ENCODE measurements at regions not wholly inside any gene's neighbourhood (a gene's known extent, or its start where the extent isn't known, plus 50 kb on each side); places are given as distances from the start of the nearest gene placed in this dataset.

DNA sequence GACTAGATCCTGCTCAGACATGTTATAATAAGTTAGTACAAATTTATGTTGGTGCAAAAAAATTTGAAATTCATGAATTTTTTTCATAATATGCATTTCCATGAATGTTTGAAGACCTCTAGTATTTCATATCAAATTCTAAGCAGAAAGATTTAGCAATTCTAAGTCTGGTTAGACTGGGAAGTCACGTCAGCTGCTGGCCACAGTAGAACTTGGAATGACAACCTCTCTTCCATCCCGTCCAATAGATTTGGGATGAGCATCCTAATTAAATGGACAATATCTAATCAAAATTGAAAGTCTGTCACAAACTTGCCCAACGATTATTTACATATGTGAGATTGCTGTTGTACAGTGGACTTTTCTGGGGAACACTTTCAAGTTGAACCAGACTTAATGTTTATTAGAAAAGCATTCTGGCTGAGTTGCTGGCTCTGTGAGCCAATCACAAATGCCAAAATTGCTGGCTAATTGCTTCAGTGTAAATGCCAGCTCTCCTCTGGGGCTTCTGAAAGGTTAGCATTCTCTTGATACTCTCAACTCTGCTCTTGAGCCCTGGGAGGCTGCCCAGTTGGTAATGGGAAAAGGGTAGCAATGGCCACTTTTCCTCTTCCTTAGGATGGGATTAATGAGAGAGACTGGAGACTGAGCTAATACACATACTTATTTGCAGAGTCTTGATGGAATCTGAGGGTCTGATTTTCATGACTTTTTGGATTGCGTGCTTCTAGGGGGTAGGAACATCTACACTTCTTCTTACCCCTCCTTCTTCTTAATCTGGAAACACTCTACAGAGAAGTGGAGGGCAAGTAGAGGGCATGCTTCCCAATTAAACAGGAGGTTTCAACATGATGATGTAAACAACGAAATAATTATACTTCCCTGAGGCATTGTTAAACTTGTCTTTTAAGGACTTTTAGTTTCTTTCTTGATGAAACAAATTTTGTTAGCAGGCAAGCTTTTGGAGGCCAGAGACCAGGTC is 253.5 kb downstream of the BAMBI start:
- DNase-seq: no peak

DNA sequence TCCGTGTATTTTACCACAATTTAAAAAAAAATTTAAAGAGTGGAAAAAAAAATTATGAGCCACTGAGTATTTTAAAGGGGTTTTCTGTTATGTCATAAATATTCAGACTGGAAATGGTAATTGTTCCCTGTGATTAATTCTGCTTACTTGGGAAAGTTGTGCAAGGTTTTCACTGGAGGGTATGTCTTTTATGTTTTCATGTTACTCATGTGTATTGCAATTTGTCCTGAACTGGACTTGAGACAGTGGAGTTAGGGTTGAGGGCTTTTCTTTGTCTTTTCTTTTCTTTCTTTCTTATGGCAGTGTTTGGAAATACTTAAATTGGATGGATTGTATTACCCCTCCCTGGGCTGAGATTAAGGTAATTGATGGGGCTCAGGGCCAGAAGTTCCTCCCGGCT is 257.7 kb downstream of the BAMBI start:
- no peak for DNase-seq

DNA sequence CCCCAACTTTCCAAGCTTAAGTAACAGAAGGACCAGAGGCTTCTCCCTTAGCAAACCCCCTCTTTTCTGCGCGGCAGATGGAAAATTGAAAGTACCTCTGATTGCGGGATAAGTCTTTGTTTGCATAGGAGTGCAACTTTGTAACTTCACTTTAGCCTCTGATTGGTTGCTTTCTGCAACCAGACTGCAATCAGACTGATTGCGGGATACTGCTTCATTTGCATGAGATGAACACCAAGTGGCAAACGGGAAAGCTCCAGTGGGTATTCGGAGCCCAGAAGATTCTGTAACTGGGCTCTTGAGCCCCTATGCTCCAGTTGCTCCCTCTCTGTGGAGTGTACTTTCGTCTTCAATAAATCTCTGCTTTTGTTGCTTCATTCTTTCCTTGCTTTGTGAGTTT is 260.6 kb downstream of the BAMBI start:
- no peak for DNase-seq

DNA sequence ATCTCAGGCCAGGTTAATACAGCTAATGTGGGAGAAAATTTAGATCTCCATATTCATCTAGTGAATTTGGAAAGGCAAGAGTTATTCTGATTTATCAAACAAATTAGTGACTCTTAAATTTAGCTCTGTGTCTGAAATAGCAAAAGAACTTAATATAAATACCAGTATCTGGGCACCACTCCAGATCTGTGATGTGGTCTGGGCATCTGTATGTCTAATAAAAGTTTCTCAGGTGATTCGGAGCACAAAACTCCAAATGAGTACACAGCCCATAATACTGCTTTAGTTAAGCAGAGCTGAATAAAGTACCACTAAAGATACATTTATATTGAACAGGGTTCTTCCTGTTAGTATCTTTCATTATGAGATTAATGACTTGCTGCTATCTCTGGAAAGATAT is 261.4 kb downstream of the BAMBI start:
- no peak for DNase-seq

DNA sequence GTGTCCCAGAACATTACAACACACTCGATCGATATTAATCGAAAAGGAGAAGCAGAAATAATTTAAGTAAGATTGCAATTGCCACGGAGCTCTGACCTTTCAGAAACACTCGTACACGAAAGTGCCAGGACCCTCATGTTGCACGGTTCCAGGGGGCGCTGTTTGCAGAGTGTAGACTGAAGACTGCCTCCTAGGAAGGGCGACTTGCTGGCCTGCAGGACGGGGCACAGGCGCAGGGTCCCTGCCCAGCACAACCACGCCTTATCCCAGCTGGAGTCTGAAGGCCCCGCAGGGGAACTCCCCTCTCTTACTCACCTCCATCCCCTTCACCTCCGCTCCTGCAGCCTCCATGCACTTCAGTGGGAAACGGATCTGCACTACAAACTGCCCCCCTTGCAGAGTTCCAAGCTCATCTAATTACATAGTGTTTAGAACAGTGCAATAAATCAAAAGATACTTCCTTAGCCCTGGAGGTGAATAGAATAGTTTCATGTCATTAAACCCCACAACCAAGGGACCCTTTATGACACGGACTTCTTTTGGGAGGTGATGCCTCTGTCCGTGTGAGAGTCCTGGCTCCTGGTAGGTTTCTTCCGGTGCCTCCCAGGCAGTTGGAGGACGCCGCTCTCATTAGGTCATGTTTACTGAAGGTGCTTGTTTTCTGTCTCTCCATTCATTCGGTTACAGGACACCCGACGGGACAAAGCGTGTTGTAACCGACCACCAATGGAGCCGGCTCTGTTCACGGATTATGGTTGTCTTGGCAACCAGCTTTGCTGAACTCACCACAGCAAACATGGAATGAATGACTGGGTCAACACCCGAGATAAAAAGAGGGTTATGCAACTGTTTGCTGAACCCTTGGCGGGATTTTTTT is 262.2 kb downstream of the BAMBI start:
- no peak for DNase-seq

DNA sequence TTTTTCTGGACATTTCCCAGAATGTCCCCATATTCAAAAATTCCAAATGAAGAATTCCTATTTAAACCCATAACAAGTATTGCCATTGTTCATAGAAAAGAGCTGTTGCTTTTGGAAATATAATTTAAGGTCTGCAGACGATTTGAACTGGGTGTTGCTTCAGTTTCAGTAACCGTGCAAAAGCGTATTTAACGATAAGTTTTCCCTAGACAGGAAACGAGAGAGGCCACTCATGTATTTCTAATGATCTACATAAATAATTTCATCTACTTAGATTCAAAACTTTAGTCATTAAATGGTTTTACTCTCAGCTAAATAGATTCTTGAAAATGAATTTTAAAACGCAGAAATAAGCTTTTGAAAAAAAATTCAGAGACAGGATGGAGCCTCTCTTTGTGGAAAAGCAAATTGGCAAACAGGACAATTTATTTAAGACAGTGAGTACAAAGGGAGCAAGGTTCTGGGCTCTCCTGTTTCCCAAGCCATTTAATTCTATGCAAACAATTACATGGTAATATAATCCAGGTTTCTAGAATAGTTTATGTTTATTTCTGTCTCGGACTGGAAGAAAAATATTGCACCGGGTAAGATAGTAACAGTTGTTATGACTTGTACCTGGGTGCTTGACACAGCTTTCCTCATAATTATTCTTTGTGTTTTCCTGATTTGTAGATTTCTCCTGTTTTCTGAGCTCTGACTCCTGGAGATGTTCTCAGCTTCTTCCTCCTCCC is 263.0 kb downstream of the BAMBI start:
- no peak for DNase-seq

DNA sequence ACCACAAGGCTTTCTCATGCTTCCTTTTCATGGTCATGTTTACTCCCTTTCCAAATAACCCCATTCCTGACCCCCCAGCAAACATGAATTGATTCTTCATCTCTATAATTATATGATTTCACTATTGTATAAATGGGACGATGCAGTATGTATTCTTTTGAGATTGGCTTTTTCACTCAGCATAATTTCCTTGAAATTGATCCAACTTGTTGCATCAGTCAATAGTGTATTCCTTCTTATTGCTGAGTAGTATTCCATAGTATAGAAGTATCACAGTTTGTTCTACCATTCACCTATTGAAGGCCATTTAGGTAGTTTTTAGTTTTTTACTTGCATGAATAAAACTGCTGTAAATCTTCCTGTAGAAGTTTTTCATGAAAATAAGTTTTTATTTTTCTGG is 264.7 kb downstream of the BAMBI start:
- no peak for DNase-seq

DNA sequence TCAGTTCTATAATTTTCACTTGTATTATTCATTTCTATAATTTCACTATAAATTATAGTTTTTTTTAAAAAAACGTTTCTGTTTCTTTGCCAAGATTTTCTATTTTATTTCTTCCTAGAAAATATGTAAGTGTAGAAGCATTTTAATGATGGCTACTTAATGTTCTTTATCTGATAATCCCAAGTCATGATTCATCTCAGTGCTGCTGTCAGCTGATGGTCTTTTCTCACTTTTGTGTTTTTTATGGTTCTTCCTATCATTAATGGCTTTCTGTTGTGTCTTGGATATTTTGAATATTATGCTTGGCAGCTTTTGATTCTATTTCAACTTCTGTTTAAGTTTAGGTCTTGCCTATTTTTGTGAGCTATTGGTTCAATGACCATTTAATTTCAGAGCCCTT is 268.6 kb downstream of the BAMBI start:
- DNase-seq: no peak

DNA sequence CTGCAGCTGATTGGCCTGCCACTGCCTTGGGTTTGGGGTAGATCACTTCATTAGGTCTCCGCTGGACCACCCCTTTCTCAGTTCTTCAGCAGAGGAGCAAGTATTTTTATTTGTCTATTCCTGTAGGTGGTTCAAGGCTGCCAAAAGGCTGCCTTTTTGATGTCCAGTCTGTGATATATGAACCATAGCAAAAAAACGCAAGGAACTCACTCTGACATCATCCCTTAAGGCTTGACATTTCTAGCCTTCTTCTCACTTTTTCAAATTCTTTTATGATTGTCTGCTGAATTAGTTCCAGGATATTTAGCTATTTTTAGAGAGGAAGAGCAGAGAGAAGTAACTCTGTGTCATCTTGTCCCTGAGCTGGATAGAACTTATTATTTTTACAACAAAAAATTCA is 269.2 kb downstream of the BAMBI start:
- DNase-seq: no peak

DNA sequence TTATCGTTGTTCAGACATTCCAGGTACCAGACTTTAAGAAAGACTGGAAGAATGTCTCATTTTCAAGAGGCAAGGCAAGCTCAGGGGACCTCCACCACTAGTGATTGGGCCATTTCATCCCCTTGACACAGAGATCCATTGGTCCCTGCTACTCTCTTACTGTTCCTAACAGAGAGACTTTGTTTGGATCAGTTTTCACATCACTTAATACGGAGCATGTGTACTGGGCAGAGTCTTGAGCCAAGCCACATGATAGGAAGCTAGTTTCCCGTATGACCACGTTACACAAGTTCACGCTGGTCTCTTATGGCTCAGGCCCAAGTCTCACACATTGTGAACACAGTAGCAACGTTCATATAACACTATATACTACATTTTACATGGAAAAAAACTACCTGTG is 269.9 kb downstream of the BAMBI start:
- DNase-seq: no peak

DNA sequence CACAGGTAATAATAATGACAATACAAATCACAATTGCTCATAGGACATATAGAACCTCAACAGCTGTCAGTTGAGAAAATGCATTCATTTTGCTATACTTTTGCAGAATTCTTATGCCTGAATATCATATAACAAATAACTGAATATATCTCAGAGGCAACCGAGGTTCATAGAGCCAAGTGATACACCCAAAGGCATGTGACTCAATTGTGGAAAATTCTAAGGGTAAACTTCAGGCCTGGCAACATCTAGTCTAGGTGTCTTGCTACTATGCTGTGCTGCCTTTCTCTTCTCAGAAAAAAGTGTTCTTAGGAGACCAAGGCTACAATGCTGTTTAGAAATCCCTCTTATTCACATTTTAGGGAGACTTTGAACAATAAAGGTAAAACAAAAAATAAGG is 270.7 kb downstream of the BAMBI start:
- no peak for DNase-seq

DNA sequence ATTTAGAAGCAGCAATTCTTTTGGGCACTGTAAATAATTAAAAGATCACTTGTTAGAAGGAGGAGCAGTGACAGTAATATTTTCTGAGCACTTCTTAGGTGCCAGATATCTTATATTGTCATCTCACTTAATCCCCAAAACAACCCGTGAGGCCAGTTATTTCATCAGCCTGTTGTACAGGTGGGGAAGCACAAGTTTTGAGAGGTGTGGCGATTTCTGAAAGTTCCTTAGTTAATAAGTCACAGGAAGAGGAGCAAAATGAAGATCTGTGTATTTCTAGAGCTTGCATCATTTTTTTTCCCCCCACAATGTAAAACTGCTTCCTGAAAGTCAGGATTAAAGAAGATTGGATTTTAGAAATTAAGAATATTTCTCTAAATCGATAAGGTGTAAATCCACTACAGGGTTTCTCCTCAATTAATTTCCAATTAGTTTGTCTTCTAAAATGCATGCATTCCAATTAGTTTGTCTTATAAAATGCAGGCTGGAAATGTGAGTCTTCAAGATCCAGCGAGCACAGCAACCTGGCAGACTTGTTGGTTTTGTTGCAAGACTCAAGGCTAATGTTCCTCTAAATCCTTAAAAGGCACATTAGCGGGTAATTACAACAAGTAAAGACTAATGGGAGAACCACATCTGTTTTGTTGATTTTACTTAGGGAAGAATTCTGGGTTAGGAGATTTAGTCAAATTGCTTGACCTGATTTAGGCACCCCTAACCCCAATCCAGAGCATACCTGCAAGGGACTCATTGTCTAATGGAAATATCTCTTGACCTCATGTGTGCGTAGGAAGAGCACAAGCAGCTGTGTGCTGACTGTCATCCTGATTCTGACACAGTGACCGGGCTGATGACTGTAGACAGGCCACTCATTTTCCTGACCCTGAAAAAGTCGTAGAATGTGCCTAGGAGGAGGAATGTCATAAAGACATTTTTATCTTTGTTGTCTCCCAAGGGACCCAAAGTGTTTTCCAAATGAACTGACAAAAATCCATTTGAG is 272.0 kb downstream of the BAMBI start:
- no peak for DNase-seq

DNA sequence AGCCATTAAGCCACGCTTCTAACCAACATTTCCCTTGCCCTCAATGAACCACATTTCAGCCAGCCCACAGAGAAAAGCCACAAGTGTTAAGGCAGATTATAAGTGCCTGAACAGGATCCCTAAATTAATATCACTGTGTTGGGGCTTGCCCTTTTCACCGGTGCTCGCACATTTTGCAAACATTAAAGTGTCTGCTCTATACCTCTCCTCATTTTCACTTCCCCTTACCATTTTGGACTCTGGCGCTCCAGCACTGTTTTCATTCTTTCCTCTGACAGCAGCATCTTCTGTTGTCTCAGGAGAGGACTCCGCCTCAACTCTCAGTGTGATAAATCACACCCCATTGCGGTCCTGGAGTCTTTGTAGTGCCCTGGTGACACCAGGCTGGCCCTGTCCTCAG is 274.2 kb downstream of the BAMBI start:
- no peak for DNase-seq

DNA sequence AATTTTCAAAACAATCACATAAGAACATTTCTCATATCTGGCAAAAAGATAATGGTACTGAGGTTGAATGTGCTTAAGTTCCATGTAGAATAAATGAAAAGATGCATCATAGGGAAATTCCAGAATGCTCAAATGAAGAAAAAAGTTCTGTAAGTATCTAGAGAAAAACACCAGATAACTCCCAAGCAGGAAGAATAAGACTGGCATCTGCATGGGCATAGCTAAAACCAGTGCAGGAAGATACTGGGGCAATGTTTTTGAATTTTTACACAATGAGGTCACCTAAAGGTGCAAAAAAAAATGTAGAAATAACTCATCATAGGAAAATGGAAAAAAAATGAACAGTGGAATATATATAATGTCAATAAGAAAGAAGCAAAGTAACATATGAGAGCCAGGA is 275.2 kb downstream of the BAMBI start:
- DNase-seq: no peak

DNA sequence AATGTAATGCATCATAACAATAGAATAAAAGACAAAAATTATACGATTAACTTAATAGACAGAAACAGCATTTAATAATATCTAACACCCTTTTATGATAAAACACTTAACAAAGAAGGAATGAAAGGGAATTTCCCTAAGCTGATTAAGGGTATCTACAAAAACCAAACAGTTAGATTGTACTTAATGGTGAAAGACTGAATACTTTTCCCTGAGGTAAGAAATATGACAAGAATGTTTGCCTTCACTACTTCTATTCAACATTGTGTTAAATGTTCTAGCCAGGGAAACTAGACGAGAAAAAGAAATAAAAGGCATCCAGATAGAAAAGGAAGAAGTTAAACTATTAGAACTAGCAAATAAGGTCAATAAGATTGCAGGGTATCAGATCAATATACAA is 276.9 kb downstream of the BAMBI start:
- no peak for DNase-seq

DNA sequence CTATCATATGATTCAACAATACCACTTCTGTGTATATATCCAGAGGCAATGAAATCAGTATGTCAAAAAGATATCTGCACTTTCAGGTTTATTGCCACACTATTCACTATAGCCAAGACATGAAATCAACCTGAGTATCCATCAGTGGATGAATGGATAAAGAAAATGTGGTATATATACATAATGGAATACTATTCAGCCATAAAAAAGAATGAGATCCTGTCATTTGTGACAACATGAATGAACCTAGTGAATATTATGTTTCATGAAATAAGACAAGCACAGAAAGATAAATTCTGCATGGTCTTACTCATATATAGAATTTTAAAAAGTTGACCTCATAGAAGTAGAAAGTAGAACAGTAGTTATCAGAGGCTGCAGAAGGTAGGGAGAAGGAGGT is 281.1 kb downstream of the BAMBI start:
- no peak for DNase-seq

DNA sequence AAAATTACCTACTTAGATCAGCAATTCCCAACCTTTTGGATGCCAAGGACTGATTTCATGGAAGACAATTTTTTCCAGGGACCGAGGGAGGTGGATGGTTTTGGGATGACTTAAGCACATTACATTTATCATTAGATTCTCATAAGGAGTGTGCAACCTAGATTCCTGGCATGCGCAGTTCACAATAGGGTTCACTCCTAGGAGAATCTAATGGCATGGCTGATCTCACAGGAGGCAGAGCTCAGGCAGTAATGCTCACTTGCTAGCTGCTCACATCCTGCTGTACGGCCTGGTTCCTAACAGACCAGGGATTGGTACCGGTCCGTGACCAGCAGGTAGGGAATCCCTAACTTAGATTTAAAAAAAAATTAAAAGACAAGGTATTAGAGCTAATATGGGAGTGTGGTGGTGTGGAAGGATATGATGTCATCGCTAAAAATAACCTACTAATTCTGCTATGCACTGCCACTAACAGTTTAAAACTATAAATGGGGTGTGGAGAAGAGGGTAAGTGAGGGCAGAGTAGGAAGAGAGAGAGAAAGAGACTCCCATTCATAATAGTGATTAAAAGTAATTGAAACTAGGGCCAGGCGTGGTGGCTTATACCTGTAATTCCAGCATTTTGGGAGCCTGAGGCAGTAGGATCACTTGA is 282.7 kb downstream of the BAMBI start:
- DNase-seq: no peak

DNA sequence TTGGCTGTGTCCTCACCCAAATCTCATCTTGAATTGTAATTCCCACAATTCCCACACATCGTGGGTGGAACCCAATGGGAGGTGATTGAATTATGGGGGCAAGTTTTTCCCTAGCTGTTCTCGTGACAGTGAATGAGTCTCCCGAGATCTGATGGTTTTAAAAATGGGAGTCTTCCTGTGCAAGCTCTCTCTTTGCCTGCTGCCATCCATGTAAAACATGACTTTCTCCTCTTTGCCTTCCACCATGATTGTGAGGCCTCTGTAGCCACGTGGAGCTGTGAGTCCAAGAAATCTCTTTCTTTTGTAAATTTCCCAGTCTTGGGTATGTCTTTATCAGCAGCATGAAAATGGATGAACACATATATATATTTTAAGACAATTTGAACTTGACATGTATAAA is 285.4 kb downstream of the BAMBI start:
- no peak for DNase-seq

DNA sequence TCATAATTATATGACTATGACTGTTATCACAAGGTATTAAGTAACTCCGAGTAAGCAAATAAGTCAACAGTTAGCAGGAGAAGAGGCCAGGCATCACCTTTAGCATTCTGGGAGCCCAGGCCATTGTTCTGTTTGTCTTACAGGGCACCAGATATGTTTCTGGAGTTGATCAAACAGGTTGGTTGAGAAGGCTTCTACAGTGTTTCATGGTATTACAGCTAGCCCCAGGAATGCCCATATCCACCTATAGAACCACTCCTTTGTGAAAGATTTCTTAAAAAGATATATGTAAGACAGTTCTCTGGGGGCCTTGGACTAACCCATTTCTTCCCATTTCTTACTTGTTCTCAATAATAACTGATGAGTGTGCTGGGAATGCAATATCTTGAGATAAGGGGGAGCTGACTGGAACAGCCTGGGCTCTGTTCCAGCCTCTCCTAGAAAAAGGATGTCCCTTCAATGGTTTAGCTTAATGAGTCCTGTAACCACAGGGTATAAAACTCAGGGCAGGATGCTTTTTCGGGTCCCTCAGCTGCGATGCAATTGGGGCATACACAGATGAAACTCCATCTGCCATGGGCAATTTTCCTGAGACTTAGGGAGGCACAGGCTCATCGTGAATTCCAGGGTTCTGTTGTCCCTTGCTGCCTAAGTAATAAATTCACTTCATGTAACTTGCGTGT is 286.4 kb downstream of the BAMBI start:
- no peak for DNase-seq

DNA sequence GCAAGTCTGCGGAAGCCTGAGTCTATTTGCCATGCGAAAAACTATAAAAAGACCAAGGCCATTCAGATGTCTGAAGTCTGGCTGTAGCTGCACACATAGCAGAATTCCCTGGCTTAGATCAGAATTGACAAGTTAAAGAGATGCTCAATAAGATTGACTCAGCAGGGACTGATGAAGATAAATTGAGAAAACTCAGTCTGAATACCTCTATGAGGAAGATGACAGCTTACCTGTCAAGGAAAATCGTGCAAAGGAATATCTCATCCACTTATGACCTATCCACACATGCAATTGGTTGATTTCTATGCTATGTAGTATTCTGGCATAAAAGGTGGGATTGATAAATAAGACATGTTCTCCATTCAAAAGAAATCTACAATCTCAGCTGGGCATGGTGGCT is 288.6 kb downstream of the BAMBI start:
- DNase-seq: no peak

DNA sequence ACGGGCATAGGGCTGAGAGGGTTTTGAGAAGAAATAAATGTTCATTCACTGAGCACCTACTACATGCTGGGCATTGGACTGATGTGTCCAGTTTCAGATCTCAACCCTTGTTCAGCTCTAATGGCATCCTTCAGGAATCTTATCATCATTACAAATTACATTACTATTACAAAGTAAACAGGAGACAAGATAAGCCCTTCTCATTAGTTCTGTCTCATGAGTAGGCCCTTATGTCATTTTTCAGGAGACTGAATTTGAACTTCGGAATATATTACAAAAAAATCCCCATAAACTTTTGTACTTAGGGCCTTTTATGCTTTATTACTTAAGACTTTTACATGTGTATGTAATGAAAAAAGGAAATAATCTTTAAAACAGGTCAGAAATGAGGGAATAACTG is 289.7 kb downstream of the BAMBI start:
- no peak for DNase-seq

Data from GF-D8 (cell line).